Nephron (organoid): ENCODE measurements at regions not wholly inside any gene's neighbourhood (a gene's known extent, or its start where the extent isn't known, plus 50 kb on each side); places are given as distances from the start of the nearest gene placed in this dataset.

Experiments
- H3K27ac Mint-ChIP-seq, 3 experiments: 2 replicates each; pipeline ENCODE4 v1.8.0; 2020; ENCODE audit warnings: mixed read lengths in 3 of 3, mild to moderate bottlenecking in 2 of 3, moderate library complexity in 1 of 3
- H3K27me3 Mint-ChIP-seq: 2 replicates; pipeline ENCODE4 v1.8.0; 2021; ENCODE audit warnings: low read depth, mild to moderate bottlenecking, moderate library complexity, mixed read lengths
- H3K36me3 Mint-ChIP-seq: 2 replicates; pipeline ENCODE4 v1.8.0; 2020; ENCODE audit warnings: low read depth, mixed read lengths
- H3K4me1 Mint-ChIP-seq: 2 replicates; pipeline ENCODE4 v1.8.0; 2020; ENCODE audit warnings: mixed read lengths
- H3K4me3 Mint-ChIP-seq, 3 experiments: 2 replicates each; pipeline ENCODE4 v1.8.0; 2020; ENCODE audit warnings: mild to moderate bottlenecking in 3 of 3, mixed read lengths in 3 of 3, moderate library complexity in 2 of 3
- H3K9me3 Mint-ChIP-seq: 2 replicates; pipeline ENCODE4 v1.8.0; 2020; ENCODE audit warnings: mixed read lengths
- CTCF ChIP-seq, 3 experiments: fragments of 200-600 bp; sonication (generic); IDR thresholded peaks; one replicate each; pipeline ENCODE4 v1.5.0; 2021; ENCODE audit warnings: antibody characterized with exemption in 3 of 3; ENCODE audit not compliant: unreplicated experiment in 3 of 3

GRCh38 chr3:13217736-13218540 lies 144.7 kb upstream of the IQSEC1 start:
- Mint-ChIP-seq H3K36me3 (no peaks in the 10 kb centered on the region), H3K9me3 (no peaks in the 10 kb centered on the region), H3K27ac (peak overlapping the region in 1 of 3 experiments; percentile 63), H3K4me1 (no peaks in the 10 kb centered on the region), H3K4me3 (no peak overlapping the region), H3K27me3 (peaks cover 22% of the 10 kb centered on the region)
- no peak for TF ChIP-seq CTCF (IDR thresholded peaks at IDR 0.05; ENCODE audit: unreplicated experiment in 3 of 3)

GRCh38 chr3:13217253-13217652 lies 144.0 kb upstream of the IQSEC1 start:
- Mint-ChIP-seq H3K4me3 (no peak overlapping the region), H3K36me3 (no peaks in the 10 kb centered on the region), H3K9me3 (no peaks in the 10 kb centered on the region), H3K27me3 (peaks cover 22% of the 10 kb centered on the region), H3K27ac (no peak overlapping the region), H3K4me1 (no peaks in the 10 kb centered on the region)
- no peak for TF ChIP-seq CTCF (IDR thresholded peaks at IDR 0.05; ENCODE audit: unreplicated experiment in 3 of 3)

GRCh38 chr3:13215940-13216546 lies 142.8 kb upstream of the IQSEC1 start:
- no peaks in the 10 kb centered on the region for H3K36me3 Mint-ChIP-seq
- no peaks in the 10 kb centered on the region for H3K4me1 Mint-ChIP-seq
- peaks cover 18% of the 10 kb centered on the region for H3K27me3 Mint-ChIP-seq

GRCh38 chr3:13214847-13215472 lies 141.7 kb upstream of the IQSEC1 start:
- Mint-ChIP-seq H3K27me3 (peaks cover 18% of the 10 kb centered on the region), H3K4me1 (no peaks in the 10 kb centered on the region), H3K36me3 (no peaks in the 10 kb centered on the region), H3K27ac (no peak overlapping the region), H3K4me3 (no peak overlapping the region), H3K9me3 (no peaks in the 10 kb centered on the region)
- no peak for TF ChIP-seq CTCF (IDR thresholded peaks at IDR 0.05; ENCODE audit: unreplicated experiment in 3 of 3)

More at GRCh38 chr3:13215940-13216546, 142.8 kb upstream of the IQSEC1 start:
- Mint-ChIP-seq H3K9me3 (no peaks in the 10 kb centered on the region), H3K4me3 (no peak overlapping the region), H3K27ac (no peak overlapping the region)
- no peak for TF ChIP-seq CTCF (IDR thresholded peaks at IDR 0.05; ENCODE audit: unreplicated experiment in 3 of 3)

GRCh38 chr3:13213911-13214846 lies 140.9 kb upstream of the IQSEC1 start:
- Mint-ChIP-seq H3K27ac (no peak overlapping the region), H3K4me1 (no peaks in the 10 kb centered on the region), H3K9me3 (no peaks in the 10 kb centered on the region), H3K36me3 (no peaks in the 10 kb centered on the region), H3K27me3 (peaks cover 18% of the 10 kb centered on the region), H3K4me3 (no peak overlapping the region)
- TF ChIP-seq CTCF (IDR thresholded peaks at IDR 0.05; ENCODE audit: unreplicated experiment in 3 of 3) = no peak
